ENCODE measurements at regions not wholly inside any gene's neighbourhood (a gene's known extent, or its start where the extent isn't known, plus 50 kb on each side); places are given as distances from the start of the nearest gene placed in this dataset.

DNA sequence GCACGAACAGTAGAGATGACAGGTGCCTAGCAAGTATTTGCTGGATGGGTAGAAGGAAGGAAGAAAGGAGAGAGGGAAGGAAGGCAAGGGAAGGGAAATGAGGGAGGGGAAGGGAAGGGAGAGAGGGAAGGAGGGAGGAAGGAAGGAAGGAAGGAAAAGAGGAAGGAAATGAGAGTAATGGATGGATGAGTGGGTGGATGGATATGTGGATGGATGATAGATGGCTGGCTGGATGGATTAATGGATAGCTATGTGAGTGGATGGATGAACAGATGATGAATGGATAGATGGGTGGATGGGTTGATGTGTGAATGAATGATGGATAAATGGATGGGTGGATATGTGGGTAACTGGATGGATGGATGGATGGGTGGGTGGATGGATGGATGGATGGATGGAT lies 125.9 kb upstream of the FGF3 start:
- Histone ChIP-seq H3K4me3 (replicated peaks; ENCODE audit: low read depth, low read length) (no peak overlapping the region), H3K36me3 (ENCODE audit: control insufficient read depth, insufficient read depth, low read length) (no peaks in the 10 kb centered on the region), H3K27me3 (replicated peaks; ENCODE audit: control insufficient read depth, insufficient read depth, low read length) (no peaks in the 10 kb centered on the region)
- no peak for DNase-seq (ENCODE audit: extremely low read depth, insufficient read length)
- TF ChIP-seq, protein P1, sequence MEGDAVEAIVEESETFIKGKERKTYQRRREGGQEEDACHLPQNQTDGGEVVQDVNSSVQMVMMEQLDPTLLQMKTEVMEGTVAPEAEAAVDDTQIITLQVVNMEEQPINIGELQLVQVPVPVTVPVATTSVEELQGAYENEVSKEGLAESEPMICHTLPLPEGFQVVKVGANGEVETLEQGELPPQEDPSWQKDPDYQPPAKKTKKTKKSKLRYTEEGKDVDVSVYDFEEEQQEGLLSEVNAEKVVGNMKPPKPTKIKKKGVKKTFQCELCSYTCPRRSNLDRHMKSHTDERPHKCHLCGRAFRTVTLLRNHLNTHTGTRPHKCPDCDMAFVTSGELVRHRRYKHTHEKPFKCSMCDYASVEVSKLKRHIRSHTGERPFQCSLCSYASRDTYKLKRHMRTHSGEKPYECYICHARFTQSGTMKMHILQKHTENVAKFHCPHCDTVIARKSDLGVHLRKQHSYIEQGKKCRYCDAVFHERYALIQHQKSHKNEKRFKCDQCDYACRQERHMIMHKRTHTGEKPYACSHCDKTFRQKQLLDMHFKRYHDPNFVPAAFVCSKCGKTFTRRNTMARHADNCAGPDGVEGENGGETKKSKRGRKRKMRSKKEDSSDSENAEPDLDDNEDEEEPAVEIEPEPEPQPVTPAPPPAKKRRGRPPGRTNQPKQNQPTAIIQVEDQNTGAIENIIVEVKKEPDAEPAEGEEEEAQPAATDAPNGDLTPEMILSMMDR (IDR thresholded peaks at IDR 0.05; ENCODE audit: insufficient read depth, low read length, poor library complexity, severe bottlenecking) = no peak

DNA sequence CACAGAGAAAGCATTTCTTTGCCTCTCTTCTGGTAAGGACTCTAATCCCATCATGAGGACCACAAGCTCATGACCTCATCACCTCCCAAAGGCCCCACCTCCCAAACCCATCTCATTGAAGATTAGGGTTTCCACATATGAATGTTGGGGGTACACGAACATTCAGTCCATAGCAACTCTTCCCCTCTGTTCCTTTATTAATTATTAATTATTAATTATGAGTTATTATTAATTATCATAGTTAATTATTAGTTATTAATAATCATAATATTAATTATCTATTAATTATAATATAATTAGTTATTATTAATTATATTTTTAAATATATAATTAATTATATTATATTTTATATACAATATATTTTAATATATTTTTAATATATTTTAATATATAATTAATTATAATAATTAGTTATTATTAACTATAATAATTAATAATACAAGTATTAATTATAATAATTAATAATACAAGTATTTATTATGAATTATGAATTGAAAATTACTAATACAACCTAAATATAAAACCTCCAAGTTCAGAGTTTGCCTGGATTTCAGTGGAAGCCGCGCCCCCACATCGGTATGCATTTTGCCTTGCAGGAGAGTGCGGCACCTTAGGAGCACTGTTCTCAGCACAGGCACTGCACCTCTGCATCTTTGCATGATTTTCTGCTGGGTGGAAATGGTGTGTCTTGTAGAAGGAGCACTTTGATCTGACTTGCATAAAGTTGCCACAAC lies 128.0 kb upstream of the FGF3 start:
- TF ChIP-seq, protein P1 (IDR thresholded peaks at IDR 0.05; ENCODE audit: insufficient read depth, low read length, poor library complexity, severe bottlenecking) = no peak
- no peak for DNase-seq (ENCODE audit: extremely low read depth, insufficient read length)

DNA sequence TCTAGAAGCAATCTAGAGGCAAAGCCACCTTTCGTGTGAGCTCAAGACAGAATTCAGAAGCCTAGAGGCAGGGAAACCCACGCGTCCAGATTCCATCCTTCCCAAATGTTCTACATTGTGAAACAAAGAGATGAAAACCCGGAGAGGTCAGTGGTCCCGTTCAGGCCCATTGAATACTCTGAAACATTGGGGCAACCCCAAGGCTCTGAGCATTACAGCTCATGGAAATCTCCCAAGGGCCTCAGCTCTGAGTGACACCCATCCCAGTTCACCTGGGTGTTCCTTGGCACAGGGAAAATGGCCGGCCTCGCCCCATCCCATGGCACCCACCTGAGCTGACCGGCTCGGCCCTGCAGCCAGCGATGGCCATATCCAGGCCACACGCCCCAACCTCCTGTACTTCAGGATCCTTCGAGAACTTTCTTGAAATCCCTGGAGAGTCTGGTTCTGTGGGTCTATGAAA lies 128.6 kb upstream of the FGF3 start:
- DNase-seq (ENCODE audit: extremely low read depth, insufficient read length) = no peak
- H3K27me3 ChIP-seq (replicated peaks; ENCODE audit: control insufficient read depth, insufficient read depth, low read length) = no peaks in the 10 kb centered on the region
- TF ChIP-seq, protein P1 (IDR thresholded peaks at IDR 0.05; ENCODE audit: insufficient read depth, low read length, poor library complexity, severe bottlenecking) = no peak
- H3K36me3 ChIP-seq (ENCODE audit: control insufficient read depth, insufficient read depth, low read length) = no peaks in the 10 kb centered on the region
- no peak overlapping the region for H3K4me3 ChIP-seq (replicated peaks; ENCODE audit: low read depth, low read length)

More for the DNA sequence above, 128.0 kb upstream of the FGF3 start:
- no peak overlapping the region for H3K4me3 ChIP-seq (replicated peaks; ENCODE audit: low read depth, low read length)
- no peaks in the 10 kb centered on the region for H3K27me3 ChIP-seq (replicated peaks; ENCODE audit: control insufficient read depth, insufficient read depth, low read length)
- no peaks in the 10 kb centered on the region for H3K36me3 ChIP-seq (ENCODE audit: control insufficient read depth, insufficient read depth, low read length)

DNA sequence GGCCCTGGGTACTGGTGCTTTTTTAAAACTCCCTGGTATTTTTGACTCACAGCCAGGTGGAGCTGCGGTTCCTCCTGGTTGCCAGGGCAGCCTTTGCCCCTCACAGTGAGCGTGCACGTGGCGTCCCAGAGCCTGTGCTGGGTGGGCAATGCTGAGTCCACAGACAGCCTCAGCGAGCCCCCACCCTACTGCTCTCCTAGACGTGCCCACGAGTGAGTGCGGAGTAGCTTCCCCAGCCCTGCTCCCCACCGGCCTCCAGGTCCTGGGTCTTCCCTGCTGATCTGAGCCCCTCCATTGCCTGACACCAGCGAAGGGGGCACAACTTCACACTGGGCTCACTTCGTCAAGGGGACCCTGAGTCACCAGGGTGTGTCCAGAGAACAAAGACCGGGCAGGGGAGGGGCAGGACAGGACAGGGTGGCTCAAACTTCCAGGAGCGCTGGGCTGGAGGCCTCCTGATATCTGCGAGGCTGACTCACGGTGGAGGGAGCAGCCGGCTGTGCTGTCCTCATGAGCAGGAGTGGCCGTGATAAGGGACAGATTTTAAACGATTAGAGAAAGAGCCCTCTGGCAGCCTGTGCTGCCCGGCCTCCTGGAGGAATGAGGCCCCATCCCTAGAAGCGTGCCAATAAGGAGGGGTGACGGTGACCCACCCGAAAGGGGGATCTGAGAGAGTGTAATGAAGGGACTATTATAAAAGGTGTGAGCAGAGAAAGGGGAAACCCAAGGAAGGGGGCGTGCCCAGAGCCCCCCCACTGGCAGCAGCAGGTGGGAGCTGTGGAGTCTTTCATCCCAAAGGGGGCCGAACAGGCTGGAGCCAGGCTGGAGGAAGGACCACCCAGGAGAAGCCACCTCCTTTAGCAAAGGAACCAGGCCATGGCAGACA lies 129.3 kb upstream of the FGF3 start:
- Histone ChIP-seq H3K36me3 (ENCODE audit: control insufficient read depth, insufficient read depth, low read length) (no peaks in the 10 kb centered on the region), H3K27me3 (replicated peaks; ENCODE audit: control insufficient read depth, insufficient read depth, low read length) (no peaks in the 10 kb centered on the region), H3K4me3 (replicated peaks; ENCODE audit: low read depth, low read length) (no peak overlapping the region)
- TF ChIP-seq, protein P1 (IDR thresholded peaks at IDR 0.05; ENCODE audit: insufficient read depth, low read length, poor library complexity, severe bottlenecking) = no peak
- no peak for DNase-seq (ENCODE audit: extremely low read depth, insufficient read length)

DNA sequence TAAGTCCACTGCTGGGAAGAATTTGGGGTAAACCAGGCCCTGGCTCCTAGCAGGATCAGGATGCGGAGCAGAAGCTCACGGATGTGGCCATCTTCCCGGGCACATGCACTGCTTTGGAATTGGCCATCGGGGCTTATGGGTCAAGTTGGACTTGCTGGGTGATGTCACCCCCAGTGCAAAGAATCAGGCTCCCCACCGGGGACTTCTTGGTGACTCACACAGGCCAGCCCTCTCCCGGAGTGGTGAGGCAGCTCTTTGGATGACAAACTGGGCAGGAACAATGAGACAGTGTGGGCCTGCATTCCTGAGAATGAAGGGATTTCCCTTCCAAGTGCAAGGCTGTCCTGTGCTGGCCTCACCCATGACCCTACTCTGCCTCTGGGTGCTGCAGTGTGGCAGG lies 128.8 kb upstream of the ANO1 start:
- TF ChIP-seq, protein P1 (IDR thresholded peaks at IDR 0.05; ENCODE audit: insufficient read depth, low read length, poor library complexity, severe bottlenecking) = no peak
- no peaks in the 10 kb centered on the region for H3K27me3 ChIP-seq (replicated peaks; ENCODE audit: control insufficient read depth, insufficient read depth, low read length)
- no peaks in the 10 kb centered on the region for H3K36me3 ChIP-seq (ENCODE audit: control insufficient read depth, insufficient read depth, low read length)
- no peak for DNase-seq (ENCODE audit: extremely low read depth, insufficient read length)
- no peak overlapping the region for H3K4me3 ChIP-seq (replicated peaks; ENCODE audit: low read depth, low read length)
